HCT116 (cell line): ENCODE measurements at regions not wholly inside any gene's neighbourhood (a gene's known extent, or its start where the extent isn't known, plus 50 kb on each side); places are given as distances from the start of the nearest gene placed in this dataset.

ENCODE experiments used
- ATAC-seq: fragments of 200-7000 bp; cut with Tn5 transposase; 2 replicates; pipeline ENCODE4 v1.9.1; 2020; ENCODE audit warnings: mild to moderate bottlenecking, moderate library complexity
- BruUV-seq: library from RNA; stranded (reverse); fragments of 400-500 nt; replicated peaks from 2 replicates; lab custom pipeline; 2021; lab: Mats Ljungman, UMichigan
- CTCF ChIA-PET: fragments of 300-600 bp; sonication (Branson Sonifier 250); formaldehyde crosslinking; loops from one replicate; lab custom pipeline; 2021; ENCODE audit warnings: antibody characterized with exemption; lab: Charles Lee
- POLR2A ChIA-PET: fragments of 300-600, 350-600 bp; sonication (Branson Sonifier 250); formaldehyde crosslinking; loops from one replicate; lab custom pipeline; 2021; ENCODE audit warnings: antibody characterized with exemption; lab: Charles Lee
- RAD21 ChIA-PET, 2 experiments: fragments of 300-600 bp; sonication (Branson Sonifier 250); formaldehyde crosslinking; loops; one replicate each; lab custom pipeline; 2023; ENCODE audit warnings: low total read pairs in 2 of 2; ENCODE audit not compliant: uncharacterized antibody in 2 of 2, unreplicated experiment in 2 of 2, low non-redundant PET in 1 of 2; lab: Charles Lee
- DNase-seq: peaks from one replicate; pipeline ENCODE4 v3.0.0-alpha.2; 2010; ENCODE audit warnings: low read depth, low spot score
- H2AFZ ChIP-seq: fragments of 200-600 bp; shearing (Covaris generic), sonication (generic); 2 replicates; pipeline ENCODE4 v1.6.1; 2017; ENCODE audit warnings: low read depth, mixed run types, mixed read lengths, antibody characterized with exemption, low read length; ENCODE audit not compliant: poor library complexity, severe bottlenecking
- H3K27ac ChIP-seq: 2 replicates; pipeline ENCODE4 v1.5.1; 2012; ENCODE audit warnings: low read depth, low read length
- H3K27me3 ChIP-seq: fragments of 200-600 bp; sonication (generic); 2 replicates; pipeline ENCODE4 v1.6.1; 2016; ENCODE audit warnings: mixed run types, low read length, mixed read lengths; ENCODE audit not compliant: insufficient read depth
- H3K36me3 ChIP-seq, 2 experiments: fragments of 200-500 bp in 1 of 2; fragments of 200-600 bp in 1 of 2; sonication (Bioruptor generic) in 1 of 2; sonication (generic) in 1 of 2; 2 replicates each; pipeline versions ENCODE4 v1.5.1 to v1.6.1; 2014 to 2016; ENCODE audit warnings: low read length in 2 of 2, inconsistent platforms in 1 of 2, mixed read lengths in 1 of 2, mixed run types in 1 of 2; ENCODE audit not compliant: insufficient read depth in 2 of 2, control insufficient read depth in 1 of 2
- H3K4me1 ChIP-seq, 2 experiments: fragments of 200-600 bp in 1 of 2; sonication (generic) in 1 of 2; 2 replicates each; pipeline versions ENCODE4 v1.5.1 to v1.6.1; 2012 to 2017; ENCODE audit warnings: low read length in 2 of 2, inconsistent platforms in 1 of 2, mild to moderate bottlenecking in 1 of 2, mixed read lengths in 1 of 2, mixed run types in 1 of 2, moderate library complexity in 1 of 2; ENCODE audit not compliant: insufficient read depth in 2 of 2, control insufficient read depth in 1 of 2
- H3K4me2 ChIP-seq: fragments of 200-600 bp; sonication (generic); 2 replicates; pipeline ENCODE4 v1.6.1; 2017; ENCODE audit warnings: mixed run types, low read length, mixed read lengths
- H3K4me3 ChIP-seq, 2 experiments: fragments of 200-600 bp in 1 of 2; sonication (generic) in 1 of 2; replicated peaks in 1 of 2; 2 replicates each; pipeline ENCODE4 v1.5.1; 2011 to 2016; ENCODE audit warnings: low read length in 2 of 2, control low read depth in 1 of 2, low read depth in 1 of 2, mild to moderate bottlenecking in 1 of 2, mixed read lengths in 1 of 2, mixed run types in 1 of 2
- H3K79me2 ChIP-seq: fragments of 200-600 bp; sonication (generic); 2 replicates; pipeline ENCODE4 v1.6.1; 2017; ENCODE audit warnings: mild to moderate bottlenecking, mixed run types, low read length, moderate library complexity, mixed read lengths; ENCODE audit not compliant: insufficient read depth
- H3K9ac ChIP-seq: fragments of 200-600 bp; sonication (generic); 2 replicates; pipeline ENCODE4 v1.6.1; 2016; ENCODE audit warnings: low read length, mixed read lengths
- H3K9me2 ChIP-seq: fragments of 200-600 bp; sonication (generic), shearing (Covaris generic); 2 replicates; pipeline ENCODE4 v1.6.1; 2017; ENCODE audit warnings: mixed run types, mild to moderate bottlenecking, moderate library complexity; ENCODE audit not compliant: insufficient read depth
- H3K9me3 ChIP-seq, 2 experiments: fragments of 200-500 bp in 1 of 2; fragments of 200-600 bp in 1 of 2; sonication (Bioruptor generic) in 1 of 2; sonication (generic) in 1 of 2; 2 replicates each; pipeline ENCODE4 v1.6.1; 2014 to 2017; ENCODE audit warnings: low read length in 2 of 2, mixed read lengths in 2 of 2, inconsistent platforms in 1 of 2, low read depth in 1 of 2, mild to moderate bottlenecking in 1 of 2, mixed run types in 1 of 2, moderate library complexity in 1 of 2; ENCODE audit not compliant: control insufficient read depth in 1 of 2, insufficient read depth in 1 of 2
- H4K20me1 ChIP-seq: fragments of 200-600 bp; sonication (generic), shearing (Covaris generic); 2 replicates; pipeline ENCODE4 v1.6.1; 2017; ENCODE audit warnings: mixed run types, mild to moderate bottlenecking, moderate library complexity; ENCODE audit not compliant: insufficient read depth
- CBX3 ChIP-seq: IDR thresholded peaks from 2 replicates; pipeline ENCODE4 v1.6.1; 2012; ENCODE audit warnings: low read depth
- ELF1 ChIP-seq: IDR thresholded peaks from 2 replicates; pipeline ENCODE4 v1.6.1; 2012; ENCODE audit warnings: low read depth, borderline replicate concordance
- POLR2A ChIP-seq: IDR thresholded peaks from 2 replicates; pipeline ENCODE4 v1.7.0; 2011; ENCODE audit warnings: borderline replicate concordance; ENCODE audit not compliant: insufficient read depth, insufficient read length; ENCODE audit errors: extremely low read depth
- TCF7L2 ChIP-seq: IDR thresholded peaks from 2 replicates; pipeline ENCODE4 v1.7.0; 2011; ENCODE audit warnings: borderline replicate concordance, inconsistent platforms; ENCODE audit not compliant: insufficient read depth, insufficient read length; ENCODE audit errors: extremely low read depth
- intact Hi-C: fragments of 100-400 bp; cut with micrococcal nuclease; formaldehyde crosslinking; loops from 2 replicates; pipeline ENCODE4 v1.10.0; 2022
- TF ChIP-seq, protein P1 (sequence below): IDR thresholded peaks from 2 replicates; pipeline ENCODE4 v1.6.1; 2012
- TF ChIP-seq, protein P2 (sequence below): IDR thresholded peaks from 2 replicates; pipeline ENCODE4 v1.6.1; 2012; ENCODE audit warnings: low read depth

- no peaks in the 10 kb centered on the region for H3K4me1 ChIP-seq
- H3K4me2 ChIP-seq = no peak overlapping the region
- no peaks in the 10 kb centered on the region for H3K36me3 ChIP-seq
- H2AFZ ChIP-seq = no peak overlapping the region
- no peak for TF ChIP-seq ELF1
- TF ChIP-seq, protein P1, sequence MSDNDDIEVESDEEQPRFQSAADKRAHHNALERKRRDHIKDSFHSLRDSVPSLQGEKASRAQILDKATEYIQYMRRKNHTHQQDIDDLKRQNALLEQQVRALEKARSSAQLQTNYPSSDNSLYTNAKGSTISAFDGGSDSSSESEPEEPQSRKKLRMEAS = no peak
- TF ChIP-seq TCF7L2 = no peak
- TF ChIP-seq POLR2A = no peak
- TF ChIP-seq CBX3 = no peak
- TF ChIP-seq, protein P2, sequence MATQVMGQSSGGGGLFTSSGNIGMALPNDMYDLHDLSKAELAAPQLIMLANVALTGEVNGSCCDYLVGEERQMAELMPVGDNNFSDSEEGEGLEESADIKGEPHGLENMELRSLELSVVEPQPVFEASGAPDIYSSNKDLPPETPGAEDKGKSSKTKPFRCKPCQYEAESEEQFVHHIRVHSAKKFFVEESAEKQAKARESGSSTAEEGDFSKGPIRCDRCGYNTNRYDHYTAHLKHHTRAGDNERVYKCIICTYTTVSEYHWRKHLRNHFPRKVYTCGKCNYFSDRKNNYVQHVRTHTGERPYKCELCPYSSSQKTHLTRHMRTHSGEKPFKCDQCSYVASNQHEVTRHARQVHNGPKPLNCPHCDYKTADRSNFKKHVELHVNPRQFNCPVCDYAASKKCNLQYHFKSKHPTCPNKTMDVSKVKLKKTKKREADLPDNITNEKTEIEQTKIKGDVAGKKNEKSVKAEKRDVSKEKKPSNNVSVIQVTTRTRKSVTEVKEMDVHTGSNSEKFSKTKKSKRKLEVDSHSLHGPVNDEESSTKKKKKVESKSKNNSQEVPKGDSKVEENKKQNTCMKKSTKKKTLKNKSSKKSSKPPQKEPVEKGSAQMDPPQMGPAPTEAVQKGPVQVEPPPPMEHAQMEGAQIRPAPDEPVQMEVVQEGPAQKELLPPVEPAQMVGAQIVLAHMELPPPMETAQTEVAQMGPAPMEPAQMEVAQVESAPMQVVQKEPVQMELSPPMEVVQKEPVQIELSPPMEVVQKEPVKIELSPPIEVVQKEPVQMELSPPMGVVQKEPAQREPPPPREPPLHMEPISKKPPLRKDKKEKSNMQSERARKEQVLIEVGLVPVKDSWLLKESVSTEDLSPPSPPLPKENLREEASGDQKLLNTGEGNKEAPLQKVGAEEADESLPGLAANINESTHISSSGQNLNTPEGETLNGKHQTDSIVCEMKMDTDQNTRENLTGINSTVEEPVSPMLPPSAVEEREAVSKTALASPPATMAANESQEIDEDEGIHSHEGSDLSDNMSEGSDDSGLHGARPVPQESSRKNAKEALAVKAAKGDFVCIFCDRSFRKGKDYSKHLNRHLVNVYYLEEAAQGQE = no peak
- H4K20me1 ChIP-seq = no peaks in the 10 kb centered on the region
- BruUV-seq = no TSS peak
- no peaks in the 10 kb centered on the region for H3K79me2 ChIP-seq
- ChIA-PET RAD21 (interaction anchor here in 1 of 2 experiments (0.7 kb wide), 1 partner anchor 452 kb away, joined by 4 read pairs; no protein-coding TSS in a partner anchor), POLR2A (no interaction called here), CTCF (no interaction called here)
- H3K27ac ChIP-seq = no peak overlapping the region
- ATAC-seq (no peak), DNase-seq (no peak)
- H3K9me2 ChIP-seq = no peaks in the 10 kb centered on the region
- H3K27me3 ChIP-seq = no peaks in the 10 kb centered on the region
- no peak overlapping the region for H3K4me3 ChIP-seq
- no peaks in the 10 kb centered on the region for H3K9me3 ChIP-seq
- intact Hi-C loops = no loop called here
- no peak overlapping the region for H3K9ac ChIP-seq
These were observed 302.0 kb downstream of the TFEC start for GRCh38 chr7:115728518-115728917.
